DMS153 (cell line): ENCODE measurements at regions not wholly inside any gene's neighbourhood (a gene's known extent, or its start where the extent isn't known, plus 50 kb on each side); places are given as distances from the start of the nearest gene placed in this dataset.
A peak's percentile ranks its signal among the peaks of the same experiment; 100 is the strongest.

ENCODE experiments used
- DNase-seq: peaks from one replicate; lab custom pipeline; 2025; lab: John Stamatoyannopoulos, UW

DNA sequence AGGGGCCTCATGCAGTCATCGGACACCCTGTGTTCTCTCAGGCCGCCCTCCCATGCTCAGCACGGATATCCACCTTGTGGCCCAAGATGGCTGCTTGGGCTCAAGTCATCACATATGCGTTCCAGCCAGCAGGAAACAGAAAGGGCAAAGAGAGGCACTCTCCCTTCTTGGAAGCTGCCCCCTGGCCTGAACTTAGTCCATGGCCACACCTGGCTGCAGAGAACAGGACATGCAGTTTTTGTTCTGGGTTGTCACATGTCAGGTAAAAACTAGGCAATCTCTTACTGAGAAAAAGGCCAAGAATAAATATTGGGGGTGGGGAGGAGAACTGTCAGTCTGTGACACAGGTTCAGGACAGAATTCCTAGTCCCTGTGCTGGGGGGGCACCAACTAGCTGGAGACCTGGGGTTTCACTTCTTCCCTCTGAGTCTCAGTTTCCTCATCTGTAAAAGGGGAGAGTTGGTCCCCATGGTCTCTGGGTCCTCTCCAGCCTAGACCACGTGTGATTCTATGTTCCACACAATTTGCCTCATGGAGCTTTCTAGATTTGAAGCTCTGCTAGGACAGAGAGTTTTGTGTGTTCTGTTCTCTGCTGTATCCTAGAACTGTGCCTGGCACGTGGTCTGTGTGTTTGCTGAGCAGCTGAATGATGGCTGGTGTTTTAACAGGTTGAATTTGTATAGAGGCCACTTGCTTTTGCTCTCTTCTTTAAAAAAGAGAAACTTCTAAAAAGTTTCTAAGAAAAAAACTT lies 107.2 kb upstream of the ANO1 start:
- DNase-seq: no peak

- no peak for DNase-seq
These were observed 106.4 kb upstream of the ANO1 start for GRCh38 chr11:69971741-69972140.

GRCh38 chr11:69972351-69972802 lies 105.7 kb upstream of the ANO1 start:
- DNase-seq: peak; percentile 9

DNA sequence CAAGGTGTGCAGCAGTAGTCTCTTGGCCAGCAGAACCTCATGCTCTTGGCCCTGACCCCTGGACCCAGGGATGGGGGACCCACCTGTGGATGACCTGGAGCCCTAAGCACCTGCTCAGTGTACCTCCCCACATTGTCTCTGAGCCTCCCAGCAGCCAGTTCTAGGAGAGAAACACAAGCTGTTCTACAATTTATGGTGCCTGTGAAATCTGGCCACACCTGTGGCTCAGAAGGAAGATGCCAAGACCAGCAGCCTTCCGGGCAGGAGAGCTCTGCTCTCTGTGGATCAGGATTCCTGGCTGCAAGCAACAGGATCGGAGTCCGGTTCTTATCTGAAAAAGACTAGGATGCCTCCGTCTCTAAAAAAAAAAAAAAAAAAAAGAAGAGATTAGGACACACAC lies 103.6 kb upstream of the ANO1 start:
- DNase-seq: no peak

- DNase-seq: no peak
These were observed 102.3 kb upstream of the ANO1 start for GRCh38 chr11:69975822-69976221.

DNA sequence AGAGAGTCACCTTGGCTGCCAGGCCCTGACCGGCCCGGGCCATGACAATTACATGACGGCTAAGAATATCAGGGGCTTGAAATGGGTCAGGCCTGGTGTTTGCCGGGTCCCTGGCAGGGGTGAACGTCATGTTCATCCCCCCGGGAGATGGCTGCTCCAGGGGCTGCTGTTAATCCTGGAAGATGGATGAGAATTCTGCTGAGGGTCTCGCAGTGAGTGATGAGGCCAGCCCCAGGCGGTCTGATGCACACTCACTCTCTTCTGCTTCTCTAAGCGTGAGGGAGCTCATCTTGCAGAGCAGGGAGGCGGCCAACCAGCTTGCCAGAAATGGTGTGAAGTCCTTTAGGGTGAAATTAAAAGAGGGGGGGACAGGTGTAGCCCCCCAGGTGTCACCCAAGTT lies 101.3 kb upstream of the ANO1 start:
- DNase-seq: no peak

DNA sequence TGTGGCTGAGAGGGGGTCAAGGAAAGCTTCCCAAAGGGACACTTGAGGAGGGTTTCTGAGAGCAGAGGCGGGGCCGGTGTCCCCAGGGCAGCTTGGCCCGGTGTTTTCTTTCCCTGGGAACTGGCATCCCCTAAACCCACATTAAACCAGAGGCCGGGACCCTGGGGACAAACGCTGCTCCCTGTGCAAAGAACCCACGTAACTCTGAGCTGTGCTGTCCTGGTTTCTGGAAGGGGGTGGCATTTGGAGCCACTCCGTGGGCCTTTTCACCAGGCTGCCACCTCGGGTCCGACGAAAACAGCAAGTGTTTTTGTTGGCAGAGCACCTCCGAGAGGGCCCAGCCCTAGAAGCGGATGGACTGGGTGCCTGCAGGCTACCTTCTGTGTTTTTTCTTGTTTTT lies 100.2 kb upstream of the ANO1 start:
- DNase-seq: no peak

DNA sequence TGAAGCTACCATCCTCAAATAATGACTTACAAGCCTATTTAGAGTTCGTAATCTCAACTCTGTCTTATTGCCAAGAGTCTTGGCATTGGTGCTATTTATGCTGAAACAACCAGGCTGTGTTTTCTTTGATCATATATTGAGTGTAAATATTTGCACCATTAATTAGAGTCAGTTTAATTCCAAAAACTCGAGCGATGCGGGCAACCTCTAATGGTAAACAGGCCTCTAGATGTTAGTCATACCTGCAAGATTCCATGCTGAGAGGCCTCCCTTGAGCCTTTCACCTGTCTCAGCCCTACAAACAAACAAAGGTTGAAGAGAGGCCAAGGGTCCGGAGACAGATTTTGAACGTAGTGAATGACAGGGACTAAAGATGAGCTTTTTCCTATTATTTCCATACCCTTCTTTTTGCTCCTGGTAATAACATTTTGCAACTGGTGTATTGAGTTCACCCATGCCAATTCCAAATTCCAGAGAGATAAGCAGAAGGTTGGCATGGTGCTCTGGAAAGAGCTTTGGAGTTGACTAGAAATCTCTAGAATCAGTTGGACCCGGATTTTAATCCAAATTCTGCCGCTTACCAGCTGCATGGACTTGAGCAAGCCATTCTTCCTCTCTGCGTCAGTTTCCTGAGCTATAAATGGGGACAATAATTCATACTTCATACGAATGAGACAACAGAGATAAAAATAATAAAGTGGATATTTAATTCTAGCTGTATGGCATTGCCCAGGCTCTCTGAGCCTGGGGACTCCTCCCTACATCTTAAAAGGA lies 99.1 kb upstream of the ANO1 start:
- no peak for DNase-seq

DNA sequence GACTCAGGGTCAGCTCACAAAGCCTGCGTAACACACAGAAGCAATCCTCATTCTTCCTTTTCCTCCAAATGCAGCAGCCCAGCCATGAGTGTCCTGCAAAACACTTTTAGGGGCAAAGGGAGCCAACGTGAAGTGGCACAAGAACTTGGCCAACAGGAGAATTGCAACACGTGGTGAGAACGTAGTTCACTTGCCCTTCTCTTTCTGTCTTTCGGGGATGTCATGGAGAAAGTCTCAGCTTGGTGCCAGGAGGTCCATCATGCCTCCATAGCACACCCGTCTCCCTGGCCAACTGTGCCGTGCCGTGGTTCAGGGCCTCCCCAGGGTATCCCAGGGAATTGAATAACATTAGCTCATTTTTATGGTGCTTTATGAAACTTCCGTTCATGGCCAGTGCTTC lies 98.5 kb upstream of the ANO1 start:
- DNase-seq: no peak

GRCh38 chr11:69981119-69981784 lies 96.9 kb upstream of the ANO1 start:
- DNase-seq: no peak

- DNase-seq: no peak
These were observed 95.2 kb upstream of the ANO1 start for GRCh38 chr11:69982690-69983570.

DNA sequence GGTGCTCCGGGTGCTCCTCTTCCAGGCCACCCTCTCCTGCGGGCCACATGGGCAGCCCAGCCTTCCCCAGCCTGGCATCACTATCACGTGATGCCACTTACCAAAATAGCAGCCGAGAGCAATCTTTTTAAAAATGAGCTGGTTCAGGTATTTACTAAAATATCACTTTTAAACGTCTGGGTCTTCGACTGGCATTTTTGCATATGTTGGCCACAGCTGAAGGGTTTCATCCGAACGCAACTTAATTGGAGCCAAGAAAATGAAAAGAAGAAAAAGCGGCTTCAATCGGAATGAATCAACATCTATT lies 94.6 kb upstream of the ANO1 start:
- DNase-seq: no peak

DNA sequence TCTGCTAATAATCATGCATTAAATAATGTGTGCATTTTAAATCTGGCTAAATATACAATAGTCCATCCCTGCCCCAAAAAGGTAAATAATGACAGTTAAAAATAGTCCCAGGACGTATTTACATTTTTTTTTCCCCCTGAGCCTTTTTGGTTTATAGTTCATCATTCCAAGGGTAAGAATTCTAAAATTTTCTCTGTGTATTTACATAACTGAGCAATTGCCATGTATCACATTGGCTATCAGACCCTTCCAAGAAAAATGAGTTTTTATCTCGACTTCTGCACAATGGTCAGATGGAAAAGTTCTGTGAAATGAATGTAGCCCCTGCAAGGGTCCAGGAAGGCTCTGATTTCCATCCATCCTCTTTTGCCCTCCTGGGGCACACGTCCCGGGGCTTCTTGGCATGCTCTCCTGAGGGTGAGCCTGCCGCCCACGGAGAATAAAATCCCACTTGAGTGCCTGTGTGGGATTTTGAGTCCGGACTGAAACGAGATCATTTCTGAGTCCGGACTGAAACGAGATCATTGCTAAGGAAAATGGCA lies 94.1 kb upstream of the ANO1 start:
- no peak for DNase-seq

DNA sequence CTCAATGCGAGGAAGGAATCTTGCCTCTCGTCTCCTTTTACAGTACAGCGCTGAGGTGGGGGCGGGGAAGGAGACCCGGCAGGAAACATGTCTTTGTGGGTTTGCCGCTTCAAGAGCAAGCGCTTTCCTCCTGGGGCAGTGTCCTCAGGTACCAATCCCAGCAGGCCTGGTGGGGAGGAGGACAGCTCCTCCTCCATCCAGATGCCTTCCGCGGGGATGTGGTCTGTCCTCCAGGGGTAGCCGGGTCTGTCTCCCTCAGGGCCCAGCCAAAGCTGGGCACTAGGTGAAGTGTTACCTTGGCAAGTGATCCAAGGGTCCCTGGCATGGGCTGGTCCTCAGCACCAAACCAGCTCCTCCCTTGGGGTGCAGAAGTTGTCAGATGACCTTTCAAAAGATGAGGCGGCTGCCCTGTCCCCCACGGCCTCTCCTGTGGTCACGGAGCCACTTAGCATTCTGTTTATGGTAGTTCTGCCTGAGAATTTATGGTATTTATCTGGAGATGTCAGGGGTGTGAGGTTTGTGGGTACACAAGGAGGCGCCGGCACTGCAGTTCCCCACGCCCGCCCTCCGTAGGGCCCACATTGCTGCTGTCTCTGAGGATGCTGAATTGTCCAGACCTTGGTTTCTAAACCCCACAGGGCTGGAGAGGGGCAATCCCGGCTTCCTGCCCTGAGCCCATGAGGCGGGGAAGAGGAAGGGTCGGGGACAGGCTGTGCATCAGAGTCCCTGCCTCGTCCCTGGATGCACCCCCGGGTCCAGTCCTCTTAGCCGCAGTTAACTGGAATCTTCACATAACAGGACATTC lies 93.5 kb upstream of the ANO1 start:
- no peak for DNase-seq

GRCh38 chr11:69985331-69985640 lies 92.8 kb upstream of the ANO1 start:
- DNase-seq: no peak

DNA sequence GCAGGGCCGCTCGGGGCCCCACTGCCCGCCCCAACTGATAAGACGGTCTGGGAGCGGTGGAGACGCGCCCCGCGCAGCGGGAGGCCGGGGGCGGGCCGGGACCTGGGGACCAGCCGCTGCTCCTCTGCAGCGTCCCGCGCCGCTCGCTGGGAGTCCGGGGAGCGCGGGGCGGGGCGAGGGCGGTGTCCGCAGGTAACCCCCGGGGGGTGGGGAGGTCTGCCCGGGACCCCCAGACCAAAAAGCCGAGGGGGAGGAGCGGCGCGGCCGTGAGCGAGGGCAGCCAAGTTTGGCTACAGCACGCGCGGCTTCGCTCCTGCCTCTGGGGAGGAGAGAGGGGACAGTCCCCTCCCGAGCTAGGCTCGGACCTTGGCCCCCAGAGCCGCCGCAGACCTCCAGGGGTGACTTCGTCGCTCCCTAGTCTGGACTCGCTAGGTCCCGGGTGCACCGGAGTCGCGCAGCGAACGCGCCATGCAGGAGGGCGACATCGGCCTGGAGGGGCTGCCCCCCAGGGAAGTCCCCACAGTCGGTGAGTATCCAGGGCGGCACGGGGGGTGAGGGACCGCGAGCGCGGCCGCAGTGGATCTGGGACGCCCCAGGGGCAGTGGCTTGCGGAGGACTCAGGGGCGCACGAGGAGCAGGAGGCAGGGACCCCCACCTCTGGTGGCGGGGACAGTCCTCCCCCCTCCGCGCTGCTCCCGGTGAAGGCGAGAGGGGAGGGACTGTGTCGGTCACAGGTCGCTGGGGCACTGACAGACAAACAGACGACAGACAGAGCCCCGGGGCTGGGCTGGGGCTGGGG lies 92.3 kb upstream of the ANO1 start:
- DNase-seq: no peak

- DNase-seq: no peak
These were observed 91.7 kb upstream of the ANO1 start for GRCh38 chr11:69986440-69986787.

DNA sequence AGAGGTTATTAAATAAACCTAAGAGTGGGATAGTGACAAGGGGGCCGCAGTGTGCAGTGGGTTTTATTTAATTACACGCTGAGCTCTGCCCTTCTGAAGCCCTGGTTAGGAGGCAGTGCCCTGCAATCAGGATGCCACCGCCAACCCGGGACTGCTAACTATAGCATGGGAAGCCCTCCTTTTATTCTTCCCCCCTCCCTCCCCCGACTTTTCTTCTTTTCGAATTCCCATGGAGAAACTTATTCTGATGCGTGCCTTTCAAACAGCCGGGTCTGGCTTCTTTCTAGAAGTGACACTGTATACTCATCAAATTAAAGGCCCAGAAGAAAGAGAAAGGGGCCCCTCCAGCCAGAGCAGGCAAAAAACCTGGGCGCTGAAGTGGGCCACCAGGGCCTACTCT lies 91.3 kb upstream of the ANO1 start:
- DNase-seq: no peak

DNA sequence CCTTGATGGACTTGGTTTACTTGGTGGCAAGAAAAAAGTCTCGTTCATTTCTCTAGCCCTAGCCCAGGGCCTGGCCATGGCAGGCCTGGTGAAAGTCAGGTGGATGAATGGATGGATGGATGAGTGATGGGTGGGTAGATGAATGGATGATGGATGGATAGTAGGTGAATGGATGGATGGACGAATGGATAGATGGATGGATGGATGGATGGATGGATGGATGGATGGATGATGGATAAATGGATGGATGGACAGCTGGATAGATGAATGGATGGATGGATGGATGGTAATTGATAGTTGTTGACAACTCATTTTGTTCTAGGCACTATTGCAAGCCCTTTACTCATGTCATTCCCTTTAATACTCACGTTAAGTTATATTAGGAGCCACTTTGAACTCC lies 86.1 kb upstream of the ANO1 start:
- no peak for DNase-seq

- DNase-seq: no peak
These were observed 85.0 kb upstream of the ANO1 start for GRCh38 chr11:69992943-69993694.
